ENCODE measurements at regions not wholly inside any gene's neighbourhood (a gene's known extent, or its start where the extent isn't known, plus 50 kb on each side); places are given as distances from the start of the nearest gene placed in this dataset.

GRCh38 chr3:178392511-178392926 lies 143.7 kb upstream of the KCNMB2 start:
- Histone ChIP-seq H3K9me3 (ENCODE audit: control insufficient read depth in 4 of 4, low read length in 3 of 4) (no peaks in the 10 kb centered on the region), H3K27me3 (ENCODE audit: control insufficient read depth in 4 of 4, insufficient read depth in 4 of 4, low read length in 3 of 4) (no peaks in the 10 kb centered on the region), H3K4me1 (ENCODE audit: control insufficient read depth in 4 of 4, insufficient read depth in 4 of 4, low read length in 3 of 4) (no peaks in the 10 kb centered on the region), H3K4me3 (ENCODE audit: low read depth in 1 of 3, low read length in 3 of 3) (no peak overlapping the region), H3K36me3 (ENCODE audit: control insufficient read depth in 4 of 4, insufficient read depth in 3 of 4, low read depth in 1 of 4, low read length in 3 of 4) (no peaks in the 10 kb centered on the region), H3K9ac (ENCODE audit: low read depth in 1 of 2, low read length in 2 of 2) (no peak overlapping the region), H3K27ac (ENCODE audit: low read depth in 1 of 2, low read length in 2 of 2) (no peak overlapping the region)
- 11% methylated on average over 1 of the region's 1 CpG for WGBS
- no peak for DNase-seq (ENCODE audit: low spot score)
- TF ChIP-seq REST (IDR thresholded peaks at IDR 0.05) (no peak), TAF1 (conservative IDR thresholded peaks at IDR 0.05) (no peak), FOXA1 (IDR thresholded peaks at IDR 0.05) (no peak), JUND (IDR thresholded peaks at IDR 0.05) (no peak), SP1 (IDR thresholded peaks at IDR 0.05) (no peak), GABPA (IDR thresholded peaks at IDR 0.05 in 1 of 2, conservative IDR thresholded peaks at IDR 0.05 in 1 of 2) (no peak), NR2F2 (IDR thresholded peaks at IDR 0.05) (no peak), ATF3 (IDR thresholded peaks at IDR 0.05) (no peak), EGR1 (IDR thresholded peaks at IDR 0.05; ENCODE audit: low read depth in 2 of 2) (no peak), ZBTB33 (IDR thresholded peaks at IDR 0.05) (no peak), HNF4G (IDR thresholded peaks at IDR 0.05) (no peak), HNF4A (conservative IDR thresholded peaks at IDR 0.05) (no peak), RXRA (IDR thresholded peaks at IDR 0.05) (no peak), RAD21 (IDR thresholded peaks at IDR 0.05) (no peak), YY1 (IDR thresholded peaks at IDR 0.05) (no peak), MAX (IDR thresholded peaks at IDR 0.05) (no peak), CTCF (IDR thresholded peaks at IDR 0.05; ENCODE audit: low read depth, low read length, missing input control) (no peak), FOXA2 (IDR thresholded peaks at IDR 0.05) (no peak)
